Calu3 (cell line): ENCODE measurements at regions not wholly inside any gene's neighbourhood (a gene's known extent, or its start where the extent isn't known, plus 50 kb on each side); places are given as distances from the start of the nearest gene placed in this dataset.

Source experiments
- BruUV-seq: library from RNA; stranded (reverse); fragments of 400-500 nt; replicated peaks from 2 replicates; lab custom pipeline; 2021; lab: Mats Ljungman, UMichigan
- CTCF ChIA-PET: fragments of 300-600 bp; sonication (Branson Sonifier 250); formaldehyde crosslinking; loops from one replicate; lab custom pipeline; 2022; ENCODE audit warnings: antibody characterized with exemption; lab: Charles Lee
- DNase-seq: peaks from one replicate; pipeline ENCODE4 v3.0.0; 2022
- H3K27ac Mint-ChIP-seq: one replicate; pipeline ENCODE4 v1.8.0; 2022; ENCODE audit warnings: mixed read lengths; ENCODE audit not compliant: unreplicated experiment
- H3K27me3 Mint-ChIP-seq: one replicate; pipeline ENCODE4 v1.8.0; 2022; ENCODE audit warnings: mixed read lengths; ENCODE audit not compliant: unreplicated experiment
- H3K36me3 Mint-ChIP-seq: one replicate; pipeline ENCODE4 v1.8.0; 2022; ENCODE audit warnings: mild to moderate bottlenecking, moderate library complexity, mixed read lengths; ENCODE audit not compliant: insufficient read depth, unreplicated experiment
- H3K4me1 Mint-ChIP-seq: one replicate; pipeline ENCODE4 v1.8.0; 2022; ENCODE audit warnings: mild to moderate bottlenecking, low read depth, mixed read lengths; ENCODE audit not compliant: unreplicated experiment
- H3K4me3 Mint-ChIP-seq: one replicate; pipeline ENCODE4 v1.8.0; 2022; ENCODE audit warnings: mild to moderate bottlenecking, low read depth, moderate library complexity, mixed read lengths; ENCODE audit not compliant: unreplicated experiment
- H3K9me3 Mint-ChIP-seq: one replicate; pipeline ENCODE4 v1.8.0; 2022; ENCODE audit warnings: low read depth, mixed read lengths; ENCODE audit not compliant: unreplicated experiment
- CTCF ChIP-seq: fragments of 200-600 bp; IDR thresholded peaks from one replicate; pipeline ENCODE4 v1.8.0; 2022; ENCODE audit warnings: antibody characterized with exemption; ENCODE audit not compliant: unreplicated experiment
- intact Hi-C: fragments of 100-400 bp; cut with micrococcal nuclease; formaldehyde crosslinking; loops from one replicate; pipeline ENCODE4 v1.10.0; 2022; ENCODE audit not compliant: unreplicated experiment

GRCh38 chr4:141804836-141805235, 168.5 kb downstream of the IL15 start:
- Mint-ChIP-seq H3K4me1 (peaks cover 11% of the 10 kb centered on the region), H3K36me3 (no peaks in the 10 kb centered on the region), H3K9me3 (no peaks in the 10 kb centered on the region), H3K27ac (no peak overlapping the region), H3K4me3 (no peak overlapping the region), H3K27me3 (no peaks in the 10 kb centered on the region)
- DNase-seq = no peak
- BruUV-seq = no TSS peak
- CTCF ChIA-PET = no interaction called here
- intact Hi-C loops = no loop called here
- TF ChIP-seq CTCF = no peak

- Mint-ChIP-seq H3K27ac (no peak overlapping the region), H3K4me1 (peaks cover 11% of the 10 kb centered on the region), H3K27me3 (no peaks in the 10 kb centered on the region), H3K9me3 (no peaks in the 10 kb centered on the region), H3K4me3 (no peak overlapping the region), H3K36me3 (no peaks in the 10 kb centered on the region)
- intact Hi-C loops = no loop called here
- CTCF ChIA-PET = no interaction called here
- TF ChIP-seq CTCF = no peak
- DNase-seq = no peak
- BruUV-seq = no TSS peak
Observed at GRCh38 chr4:141807103-141807891, 170.9 kb downstream of the IL15 start.

GRCh38 chr4:141810038-141810711, 173.8 kb downstream of the IL15 start:
- Mint-ChIP-seq H3K27me3 (no peaks in the 10 kb centered on the region), H3K4me3 (no peak overlapping the region), H3K36me3 (no peaks in the 10 kb centered on the region), H3K27ac (no peak overlapping the region), H3K4me1 (peaks cover 11% of the 10 kb centered on the region), H3K9me3 (no peaks in the 10 kb centered on the region)
- TF ChIP-seq CTCF = no peak
- CTCF ChIA-PET = no interaction called here
- intact Hi-C loops = no loop called here
- no TSS peak for BruUV-seq
- DNase-seq = no peak

GRCh38 chr4:141810712-141811375, 174.5 kb downstream of the IL15 start:
- H3K36me3 Mint-ChIP-seq = no peaks in the 10 kb centered on the region
- TF ChIP-seq CTCF = no peak
- no peaks in the 10 kb centered on the region for H3K27me3 Mint-ChIP-seq
- peaks cover 11% of the 10 kb centered on the region for H3K4me1 Mint-ChIP-seq
- no peak overlapping the region for H3K4me3 Mint-ChIP-seq
- no peak overlapping the region for H3K27ac Mint-ChIP-seq
- intact Hi-C loops = no loop called here
- CTCF ChIA-PET = no interaction called here
- BruUV-seq = no TSS peak
- DNase-seq = no peak
- H3K9me3 Mint-ChIP-seq = no peaks in the 10 kb centered on the region
